CD4-positive, alpha-beta memory T cell (primary cell): ENCODE measurements at regions not wholly inside any gene's neighbourhood (a gene's known extent, or its start where the extent isn't known, plus 50 kb on each side); places are given as distances from the start of the nearest gene placed in this dataset.

ENCODE experiments used
- CTCF ChIA-PET: fragments of 350-600 bp; sonication (Branson Sonifier 250); formaldehyde crosslinking; loops from one replicate; lab custom pipeline; 2021; ENCODE audit warnings: inconsistent platforms; ENCODE audit not compliant: partially characterized antibody; lab: Charles Lee
- POLR2A ChIA-PET: fragments of 350-600 bp; sonication (Branson Sonifier 250); formaldehyde crosslinking; loops from one replicate; lab custom pipeline; 2021; ENCODE audit not compliant: partially characterized antibody; lab: Charles Lee
- DNase-seq, 5 donors: peaks; one replicate each; pipeline versions ENCODE4 v3.0.0 to v3.0.0-alpha.2; 2020 to 2022; ENCODE audit warnings: mixed read lengths in 1 of 5
- H3K27ac ChIP-seq: one replicate; pipeline ENCODE4 v1.7.0; 2013; ENCODE audit warnings: low read depth, low read length
- H3K27me3 ChIP-seq: 2 replicates; pipeline ENCODE4 v1.7.0; 2013; ENCODE audit warnings: mild to moderate bottlenecking, low read length, moderate library complexity; ENCODE audit not compliant: insufficient read depth
- H3K36me3 ChIP-seq: 2 replicates; pipeline ENCODE4 v1.7.0; 2013; ENCODE audit warnings: mild to moderate bottlenecking, low read length, moderate library complexity; ENCODE audit not compliant: insufficient read depth
- H3K4me1 ChIP-seq: 2 replicates; pipeline ENCODE4 v1.7.0; 2013; ENCODE audit warnings: mild to moderate bottlenecking, low read length, moderate library complexity; ENCODE audit not compliant: insufficient read depth
- H3K4me3 ChIP-seq, 2 donors: one replicate each; pipeline ENCODE4 v1.7.0; 2013; ENCODE audit warnings: low read length in 2 of 2, mild to moderate bottlenecking in 1 of 2
- H3K9me3 ChIP-seq, 2 donors: one replicate each; pipeline ENCODE4 v1.7.0; 2013; ENCODE audit warnings: low read length in 2 of 2, control low read depth in 1 of 2; ENCODE audit not compliant: control insufficient read depth in 1 of 2
- H3K27ac Mint-ChIP-seq, 7 donors: one replicate each; pipeline ENCODE4 v1.8.0; 2020 to 2021; ENCODE audit warnings: mixed read lengths in 7 of 7, mild to moderate bottlenecking in 6 of 7, inconsistent platforms in 3 of 7, moderate library complexity in 3 of 7
- H3K27me3 Mint-ChIP-seq, 2 donors: one replicate each; pipeline ENCODE4 v1.8.0; 2020 to 2021; ENCODE audit warnings: mixed read lengths in 2 of 2
- H3K36me3 Mint-ChIP-seq, 2 donors: one replicate each; pipeline ENCODE4 v1.8.0; 2020 to 2021; ENCODE audit warnings: mixed read lengths in 2 of 2, inconsistent platforms in 1 of 2, mild to moderate bottlenecking in 1 of 2
- H3K4me1 Mint-ChIP-seq, 4 donors: one replicate each; pipeline ENCODE4 v1.8.0; 2020 to 2021; ENCODE audit warnings: mixed read lengths in 4 of 4, mild to moderate bottlenecking in 1 of 4
- H3K4me3 Mint-ChIP-seq, 8 donors: one replicate each; pipeline ENCODE4 v1.8.0; 2020 to 2021; ENCODE audit warnings: mixed read lengths in 8 of 8, mild to moderate bottlenecking in 7 of 8, moderate library complexity in 6 of 8, inconsistent platforms in 3 of 8
- H3K9me3 Mint-ChIP-seq, 8 donors: one replicate each; pipeline ENCODE4 v1.8.0; 2020 to 2021; ENCODE audit warnings: mixed read lengths in 8 of 8, mild to moderate bottlenecking in 5 of 8, inconsistent platforms in 3 of 8, moderate library complexity in 1 of 8
- intact Hi-C: fragments of 100-400 bp; cut with micrococcal nuclease; formaldehyde crosslinking; loops from one replicate; pipeline ENCODE4 v1.15.1; 2023

GRCh38 chr9:23117616-23118015, 671.0 kb downstream of the DMRTA1 start:
- Mint-ChIP-seq H3K27me3 (no peaks in the 10 kb centered on the region), H3K4me3 (no peak overlapping the region), H3K27ac (no peak overlapping the region), H3K4me1 (no peaks in the 10 kb centered on the region), H3K9me3 (peaks cover 2 to 10% (median 5%) of the 10 kb centered on the region in 8 donors), H3K36me3 (no peaks in the 10 kb centered on the region)
- Histone ChIP-seq H3K9me3 (no peaks in the 10 kb centered on the region), H3K27ac (no peak overlapping the region), H3K36me3 (no peaks in the 10 kb centered on the region), H3K27me3 (no peaks in the 10 kb centered on the region), H3K4me1 (no peaks in the 10 kb centered on the region), H3K4me3 (no peak overlapping the region)
- intact Hi-C loops = no loop called here
- no peak for DNase-seq
- ChIA-PET CTCF (no interaction called here), POLR2A (no interaction called here)

- H3K27ac ChIP-seq = no peak overlapping the region
- no peak overlapping the region for H3K4me3 ChIP-seq
- no peak overlapping the region for H3K4me3 Mint-ChIP-seq
- no peak for DNase-seq
- H3K9me3 Mint-ChIP-seq = peaks cover 0 to 10% (median 3%) of the 10 kb centered on the region in 8 donors
- H3K4me1 Mint-ChIP-seq = no peaks in the 10 kb centered on the region
- ChIA-PET POLR2A (no interaction called here), CTCF (no interaction called here)
- no peaks in the 10 kb centered on the region for H3K27me3 Mint-ChIP-seq
- H3K27ac Mint-ChIP-seq = no peak overlapping the region
- intact Hi-C loops = no loop called here
- H3K4me1 ChIP-seq = no peaks in the 10 kb centered on the region
- no peaks in the 10 kb centered on the region for H3K9me3 ChIP-seq
- H3K36me3 Mint-ChIP-seq = no peaks in the 10 kb centered on the region
- no peaks in the 10 kb centered on the region for H3K27me3 ChIP-seq
- no peaks in the 10 kb centered on the region for H3K36me3 ChIP-seq
These were observed 674.0 kb downstream of the DMRTA1 start for GRCh38 chr9:23120630-23121029.

- H3K27ac Mint-ChIP-seq = no peak overlapping the region
- ChIA-PET CTCF (no interaction called here), POLR2A (no interaction called here)
- no peaks in the 10 kb centered on the region for H3K36me3 Mint-ChIP-seq
- peaks cover 0 to 6% (median 3%) of the 10 kb centered on the region in 8 donors for H3K9me3 Mint-ChIP-seq
- no peaks in the 10 kb centered on the region for H3K27me3 Mint-ChIP-seq
- H3K4me3 Mint-ChIP-seq = no peak overlapping the region
- H3K4me1 Mint-ChIP-seq = no peaks in the 10 kb centered on the region
- no peaks in the 10 kb centered on the region for H3K9me3 ChIP-seq
- intact Hi-C loops = no loop called here
- H3K27me3 ChIP-seq = no peaks in the 10 kb centered on the region
- no peak overlapping the region for H3K27ac ChIP-seq
- no peak overlapping the region for H3K4me3 ChIP-seq
- DNase-seq = no peak
- H3K36me3 ChIP-seq = no peaks in the 10 kb centered on the region
- H3K4me1 ChIP-seq = no peaks in the 10 kb centered on the region
These were observed 676.5 kb downstream of the DMRTA1 start for GRCh38 chr9:23123048-23123632.

- ChIA-PET CTCF (no interaction called here), POLR2A (no interaction called here)
- H3K27ac Mint-ChIP-seq = no peak overlapping the region
- H3K4me1 Mint-ChIP-seq = no peaks in the 10 kb centered on the region
- Histone ChIP-seq H3K27ac (no peak overlapping the region), H3K4me3 (no peak overlapping the region), H3K36me3 (no peaks in the 10 kb centered on the region), H3K27me3 (no peaks in the 10 kb centered on the region), H3K9me3 (no peaks in the 10 kb centered on the region), H3K4me1 (no peaks in the 10 kb centered on the region)
- no peak overlapping the region for H3K4me3 Mint-ChIP-seq
- DNase-seq = no peak
- no peaks in the 10 kb centered on the region for H3K36me3 Mint-ChIP-seq
- intact Hi-C loops = no loop called here
- H3K27me3 Mint-ChIP-seq = no peaks in the 10 kb centered on the region
- peaks cover 6 to 22% (median 12%) of the 10 kb centered on the region in 8 donors for H3K9me3 Mint-ChIP-seq
These were observed 680.6 kb downstream of the ELAVL2 start for GRCh38 chr9:23145467-23145866.

- Histone ChIP-seq H3K27me3 (no peaks in the 10 kb centered on the region), H3K36me3 (no peaks in the 10 kb centered on the region), H3K4me3 (no peak overlapping the region), H3K27ac (no peak overlapping the region), H3K4me1 (no peaks in the 10 kb centered on the region), H3K9me3 (no peaks in the 10 kb centered on the region)
- Mint-ChIP-seq H3K4me1 (no peaks in the 10 kb centered on the region), H3K4me3 (no peak overlapping the region), H3K27ac (no peak overlapping the region), H3K9me3 (peaks cover 0 to 30% (median 7%) of the 10 kb centered on the region in 8 donors), H3K36me3 (no peaks in the 10 kb centered on the region), H3K27me3 (no peaks in the 10 kb centered on the region)
- CTCF ChIA-PET = no interaction called here
- no peak for DNase-seq
- POLR2A ChIA-PET = no interaction called here
- intact Hi-C loops = no loop called here
These were observed 673.0 kb downstream of the ELAVL2 start for GRCh38 chr9:23153058-23153457.

GRCh38 chr9:23160491-23160890, 665.5 kb downstream of the ELAVL2 start:
- ChIA-PET CTCF (no interaction called here), POLR2A (no interaction called here)
- H3K4me3 ChIP-seq = no peak overlapping the region
- Mint-ChIP-seq H3K27ac (no peak overlapping the region), H3K4me3 (no peak overlapping the region), H3K27me3 (no peaks in the 10 kb centered on the region), H3K4me1 (no peaks in the 10 kb centered on the region), H3K36me3 (no peaks in the 10 kb centered on the region), H3K9me3 (peaks cover 0 to 24% (median 15%) of the 10 kb centered on the region in 8 donors)
- H3K9me3 ChIP-seq = no peaks in the 10 kb centered on the region
- no peak for DNase-seq
- intact Hi-C loops = no loop called here
- H3K4me1 ChIP-seq = no peaks in the 10 kb centered on the region
- no peaks in the 10 kb centered on the region for H3K27me3 ChIP-seq
- H3K36me3 ChIP-seq = no peaks in the 10 kb centered on the region
- H3K27ac ChIP-seq = no peak overlapping the region

- ChIA-PET POLR2A (no interaction called here), CTCF (no interaction called here)
- Mint-ChIP-seq H3K9me3 (peaks cover 0 to 24% (median 18%) of the 10 kb centered on the region in 8 donors), H3K27me3 (no peaks in the 10 kb centered on the region), H3K36me3 (no peaks in the 10 kb centered on the region), H3K4me3 (no peak overlapping the region), H3K27ac (no peak overlapping the region), H3K4me1 (no peaks in the 10 kb centered on the region)
- H3K36me3 ChIP-seq = no peaks in the 10 kb centered on the region
- no peak for DNase-seq
- no peak overlapping the region for H3K4me3 ChIP-seq
- H3K27me3 ChIP-seq = no peaks in the 10 kb centered on the region
- no peaks in the 10 kb centered on the region for H3K9me3 ChIP-seq
- intact Hi-C loops = no loop called here
- H3K4me1 ChIP-seq = no peaks in the 10 kb centered on the region
- no peak overlapping the region for H3K27ac ChIP-seq
These were observed 665.0 kb downstream of the ELAVL2 start for GRCh38 chr9:23160952-23161469.
